Heart left ventricle (tissue), 13 donors: ENCODE measurements at regions not wholly inside any gene's neighbourhood (a gene's known extent, or its start where the extent isn't known, plus 50 kb on each side); places are given as distances from the start of the nearest gene placed in this dataset.

Experiments
- POLR2A ChIP-seq, 2 donors: fragments of 450-650 bp; IDR thresholded peaks; one replicate each; pipeline ENCODE4 v1.6.1; 2017; ENCODE audit warnings: antibody characterized with exemption in 2 of 2, mild to moderate bottlenecking in 2 of 2, moderate library complexity in 2 of 2
- TF ChIP-seq, protein P1 (sequence below), 12 donors: fragments of 200-600 bp; sonication (generic) in 4 of 12; IDR thresholded peaks; one replicate each; pipeline versions ENCODE4 v1.5.0 to v1.8.0; 2018 to 2022; ENCODE audit warnings: antibody characterized with exemption in 12 of 12, mild to moderate bottlenecking in 5 of 12
- donor health status: ischemic (EF 13 %, LVEDD 7.1; RV severe dilation, severe dysfunction).
- donor health status: DM: no; HTN: yes; CAD: no.
- donor health status: DM: no; HTN: no; CAD: no.
- donor health status: ischemic (EF 25% LVEDD 6.9; RV normal size, moderate dysfunction).
- donor health status: ischemic (EF 25% LVEDD 5.7; RV mildly dilated, moderate dysfunction).
- donor health status: ischemic (EF 35%, LVEDD 5.7; RV mildly dilated, moderate dysfunction).
- donor health status: nonischemic (EF 11% LVEDD 7.7; RV severe dilation, severe dysfunction).
- donor health status: DM: yes; HTN: yes; CAD: no.
- donor health status: PGD.
- donor health status: ischemic (EF 29% LVEDD 5.4; RV normal size, mild dysfunction).
- donor health status: nonischemic (EF 23%, LVEDD 6.1; RV moderate dilation, normal function).

DNA sequence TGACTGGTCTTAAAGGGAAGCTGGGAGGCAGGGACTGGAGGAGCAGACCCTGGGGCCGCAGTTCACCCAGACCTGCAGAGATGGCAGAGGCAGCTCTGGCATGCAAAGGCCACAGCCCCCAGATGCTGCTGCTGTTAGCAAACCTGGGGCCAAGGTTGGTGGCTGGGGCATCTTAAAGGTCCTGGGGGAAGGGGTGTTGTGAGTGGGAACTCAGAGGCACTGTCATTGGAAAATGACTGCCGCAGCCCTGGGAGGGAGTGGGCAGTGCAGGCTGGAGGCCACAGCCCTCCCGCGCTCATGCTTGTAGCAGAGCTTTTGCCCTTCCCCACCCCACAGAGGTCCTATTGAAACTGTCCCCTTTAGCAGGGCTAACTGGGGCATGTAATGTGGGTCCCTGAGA, 111.8 kb downstream of the CTTN start:
- TF ChIP-seq, protein P1, sequence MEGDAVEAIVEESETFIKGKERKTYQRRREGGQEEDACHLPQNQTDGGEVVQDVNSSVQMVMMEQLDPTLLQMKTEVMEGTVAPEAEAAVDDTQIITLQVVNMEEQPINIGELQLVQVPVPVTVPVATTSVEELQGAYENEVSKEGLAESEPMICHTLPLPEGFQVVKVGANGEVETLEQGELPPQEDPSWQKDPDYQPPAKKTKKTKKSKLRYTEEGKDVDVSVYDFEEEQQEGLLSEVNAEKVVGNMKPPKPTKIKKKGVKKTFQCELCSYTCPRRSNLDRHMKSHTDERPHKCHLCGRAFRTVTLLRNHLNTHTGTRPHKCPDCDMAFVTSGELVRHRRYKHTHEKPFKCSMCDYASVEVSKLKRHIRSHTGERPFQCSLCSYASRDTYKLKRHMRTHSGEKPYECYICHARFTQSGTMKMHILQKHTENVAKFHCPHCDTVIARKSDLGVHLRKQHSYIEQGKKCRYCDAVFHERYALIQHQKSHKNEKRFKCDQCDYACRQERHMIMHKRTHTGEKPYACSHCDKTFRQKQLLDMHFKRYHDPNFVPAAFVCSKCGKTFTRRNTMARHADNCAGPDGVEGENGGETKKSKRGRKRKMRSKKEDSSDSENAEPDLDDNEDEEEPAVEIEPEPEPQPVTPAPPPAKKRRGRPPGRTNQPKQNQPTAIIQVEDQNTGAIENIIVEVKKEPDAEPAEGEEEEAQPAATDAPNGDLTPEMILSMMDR (IDR thresholded peaks at IDR 0.05) = no peak
- no peak for TF ChIP-seq POLR2A (IDR thresholded peaks at IDR 0.05)
